ENCODE measurements at regions not wholly inside any gene's neighbourhood (a gene's known extent, or its start where the extent isn't known, plus 50 kb on each side); places are given as distances from the start of the nearest gene placed in this dataset.

- TF ChIP-seq RBBP5 (IDR thresholded peaks at IDR 0.05; ENCODE audit: borderline replicate concordance, low read depth, low read length), result no peak
- no peak for TF ChIP-seq CTCF (IDR thresholded peaks at IDR 0.05; ENCODE audit: control extremely low read depth in 1 of 3, insufficient read depth in 1 of 3, low read depth in 1 of 3, low read length in 3 of 3)
- no peak for TF ChIP-seq HDAC6 (IDR thresholded peaks at IDR 0.05; ENCODE audit: low read depth, low read length)
- TF ChIP-seq EGR1 (IDR thresholded peaks at IDR 0.05; ENCODE audit: borderline replicate concordance, low read depth, low read length), result no peak
- no peak for TF ChIP-seq SAP30 (IDR thresholded peaks at IDR 0.05; ENCODE audit: insufficient read depth, insufficient replicate concordance, low read length)
- TF ChIP-seq POLR2A (IDR thresholded peaks at IDR 0.05; ENCODE audit: control extremely low read depth in 1 of 2, low read depth in 2 of 2, low read length in 2 of 2), result no peak
- TF ChIP-seq CREB1 (IDR thresholded peaks at IDR 0.05), result no peak
- no peak for TF ChIP-seq POLR2AphosphoS5 (IDR thresholded peaks at IDR 0.05; ENCODE audit: low read depth, low read length)
- no peak for TF ChIP-seq KDM4A (IDR thresholded peaks at IDR 0.05; ENCODE audit: low read depth, low read length, severe bottlenecking)
- no peak for TF ChIP-seq YY1 (IDR thresholded peaks at IDR 0.05; ENCODE audit: low read depth, low read length)
- TF ChIP-seq GABPA (IDR thresholded peaks at IDR 0.05; ENCODE audit: borderline replicate concordance, insufficient read depth, low read length), result no peak
- TF ChIP-seq ATF3 (IDR thresholded peaks at IDR 0.05; ENCODE audit: insufficient read depth, low read depth, low read length), result no peak
- TF ChIP-seq EZH2 (IDR thresholded peaks at IDR 0.05; ENCODE audit: low read depth, low read length, severe bottlenecking), result no peak
These were observed 49.8 kb upstream of the TESK1 start for GRCh38 chr9:35555246-35555701.

All from H1 (cell line).